HEK293T (cell line): ENCODE measurements at regions not wholly inside any gene's neighbourhood (a gene's known extent, or its start where the extent isn't known, plus 50 kb on each side); places are given as distances from the start of the nearest gene placed in this dataset.

Experiments used
- FOXM1 ChIP-seq: fragments of 450-650 bp; IDR thresholded peaks from 2 replicates; pipeline ENCODE4 v1.6.1; 2017; ENCODE audit warnings: mild to moderate bottlenecking, borderline replicate concordance
- SP1 ChIP-seq: fragments of 450-650 bp; IDR thresholded peaks from 2 replicates; pipeline ENCODE4 v1.6.1; 2017

GRCh38 chr2:64731263-64731643 is 77.5 kb upstream of the SERTAD2 start:
- TF ChIP-seq FOXM1 (no peak), SP1 (no peak)
